COLO829 (cell line): ENCODE measurements at regions not wholly inside any gene's neighbourhood (a gene's known extent, or its start where the extent isn't known, plus 50 kb on each side); places are given as distances from the start of the nearest gene placed in this dataset.
A peak's percentile ranks its signal among the peaks of the same experiment; 100 is the strongest.

Experiments
- DNase-seq: peaks from one replicate; pipeline ENCODE4 v3.0.0; 2012; ENCODE audit warnings: low spot score

GRCh38 chr3:56985460-56985859, 75.0 kb upstream of the SPATA12 start:
- DNase-seq = no peak

DNA sequence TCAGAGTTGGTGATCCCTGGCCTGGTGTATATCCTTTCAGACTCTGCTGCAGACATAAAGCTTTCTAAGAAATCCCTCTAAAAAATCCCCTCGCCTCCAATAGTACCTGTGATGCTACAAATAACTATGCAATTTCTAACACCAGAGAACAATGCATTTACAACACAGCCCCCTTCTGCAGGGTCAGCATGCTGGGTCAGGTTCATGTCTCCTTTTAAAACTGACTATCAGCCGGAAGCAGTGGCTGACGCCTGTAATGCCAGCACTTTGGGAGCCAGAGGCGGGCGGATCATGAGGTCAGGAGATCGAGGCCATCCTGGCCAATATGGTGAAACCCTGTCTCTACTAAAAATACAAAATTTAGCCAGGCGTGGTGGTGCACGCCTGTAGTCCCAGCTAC, 77.0 kb upstream of the SPATA12 start:
- no peak for DNase-seq

GRCh38 chr3:56981445-56982230, 78.8 kb upstream of the SPATA12 start:
- DNase-seq = no peak

GRCh38 chr3:56980798-56981390, 79.6 kb upstream of the SPATA12 start:
- DNase-seq = peak; percentile 58

DNA sequence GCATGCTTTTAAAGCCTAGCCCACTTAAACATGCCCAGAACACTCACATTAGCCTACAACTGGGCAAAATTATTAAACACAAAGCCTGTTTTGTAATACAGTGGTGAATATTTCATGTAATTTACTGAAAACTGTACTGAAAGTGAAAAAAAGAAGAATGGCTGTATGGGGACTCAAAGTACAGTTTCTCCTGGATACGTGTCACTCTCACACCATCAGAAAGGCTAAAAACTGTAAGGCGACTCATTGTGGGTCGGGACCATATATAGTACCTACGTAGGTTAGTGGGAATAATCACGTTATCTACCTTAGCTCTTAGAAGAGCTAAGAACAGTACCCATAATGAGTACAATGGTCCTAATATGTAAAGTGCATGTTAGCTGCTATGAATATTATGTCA, 80.2 kb upstream of the SPATA12 start:
- no peak for DNase-seq

GRCh38 chr3:56979791-56980190, 80.7 kb upstream of the SPATA12 start:
- no peak for DNase-seq

GRCh38 chr3:56977561-56977889, 82.9 kb upstream of the SPATA12 start:
- DNase-seq = no peak

DNA sequence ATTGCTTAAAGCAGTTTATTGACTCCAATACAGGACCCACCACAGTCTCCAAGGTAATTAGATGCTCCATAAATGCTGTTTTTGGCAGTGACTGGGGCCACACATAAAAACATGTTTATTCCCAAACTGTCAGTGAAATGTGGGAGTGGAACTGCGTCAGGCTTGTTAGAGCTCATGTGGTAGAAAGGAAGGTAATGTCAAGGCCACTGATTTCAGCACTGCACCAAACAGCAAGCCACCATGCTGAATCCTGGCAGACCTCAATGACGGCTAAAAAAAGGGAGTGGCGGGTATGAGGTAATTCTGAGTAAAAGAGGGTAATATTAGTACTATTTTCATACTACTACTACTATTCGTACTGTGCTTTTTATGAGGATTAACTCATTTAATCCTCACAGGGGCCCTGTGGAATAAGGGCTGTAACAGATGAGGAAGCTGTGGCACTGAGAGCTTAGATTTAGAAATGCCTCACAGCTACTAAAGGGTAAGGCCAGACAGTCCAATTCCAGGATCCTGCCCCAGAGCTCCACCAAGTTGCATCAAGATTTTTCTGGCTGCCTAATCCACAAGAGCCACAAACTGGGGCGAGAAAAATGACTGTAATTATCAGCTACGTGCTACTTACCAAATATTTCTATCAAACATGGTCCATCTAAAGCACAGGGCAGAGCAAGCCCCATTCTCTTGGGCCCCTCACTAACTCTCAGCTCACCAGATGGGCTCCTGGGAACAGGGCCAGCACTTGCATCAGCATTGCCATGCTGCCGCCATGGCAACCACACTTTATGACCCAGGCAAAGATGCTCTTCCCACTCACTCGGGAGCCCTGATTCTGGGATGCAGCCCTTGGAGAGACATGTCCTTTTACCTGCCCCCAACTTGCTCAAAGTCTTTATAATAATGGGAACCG, 83.6 kb upstream of the SPATA12 start:
- no peak for DNase-seq

GRCh38 chr3:56975567-56975966, 84.9 kb upstream of the SPATA12 start:
- no peak for DNase-seq

DNA sequence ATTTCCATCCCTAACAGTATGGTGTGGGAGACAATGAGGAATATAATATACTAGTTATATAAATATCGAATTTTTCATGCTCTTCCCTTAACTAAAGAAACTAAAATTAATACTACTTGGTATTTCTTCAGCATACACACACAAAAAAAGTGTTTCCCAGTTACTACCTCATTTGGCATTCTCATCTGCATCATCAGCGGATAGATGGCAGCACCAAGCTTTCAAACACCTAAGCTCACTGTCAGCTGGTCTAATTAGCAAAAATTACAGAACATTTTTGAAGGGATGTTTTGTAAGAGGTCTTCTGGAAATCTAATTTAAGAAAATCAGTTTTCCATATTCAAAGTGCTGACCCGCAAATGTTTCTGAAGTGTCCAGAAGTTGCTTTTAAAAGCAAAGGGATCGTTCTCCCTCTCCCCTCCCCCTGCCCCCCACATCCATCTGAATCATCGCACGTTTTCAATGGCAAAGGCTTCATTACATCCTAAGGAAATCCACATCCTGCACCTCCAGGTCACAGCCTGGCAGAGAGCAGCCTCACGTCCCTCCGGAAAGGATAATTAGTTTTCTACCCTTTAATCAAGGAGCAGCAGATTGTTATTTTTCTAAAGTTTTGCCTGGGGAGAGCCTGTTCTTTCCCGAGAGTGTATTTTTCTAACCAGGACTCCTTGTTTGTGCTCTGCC, 86.1 kb upstream of the SPATA12 start:
- no peak for DNase-seq

GRCh38 chr3:56971816-56972215, 88.6 kb upstream of the SPATA12 start:
- no peak for DNase-seq

DNA sequence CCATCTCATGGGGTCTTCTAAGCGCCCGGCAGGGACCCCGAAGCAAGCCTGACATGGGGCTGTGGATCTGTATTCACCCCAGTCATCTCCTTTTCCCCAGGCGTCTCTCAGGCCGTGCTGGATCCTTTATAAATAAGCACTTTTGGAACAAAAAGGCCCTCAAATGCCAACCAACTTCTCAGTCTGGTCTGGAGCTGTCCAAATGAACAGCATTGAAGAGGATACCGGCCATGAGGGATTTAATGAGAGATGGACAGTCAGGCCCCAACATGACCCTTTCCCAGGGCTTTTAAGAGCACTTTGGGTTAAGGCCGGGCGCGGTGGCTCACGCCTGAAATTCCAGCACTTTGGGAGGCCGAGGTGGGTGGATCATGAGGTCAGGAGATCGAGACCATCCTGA, 89.2 kb upstream of the SPATA12 start:
- no peak for DNase-seq

- DNase-seq = no peak
These were observed 90.0 kb upstream of the SPATA12 start for GRCh38 chr3:56970461-56970879.

DNA sequence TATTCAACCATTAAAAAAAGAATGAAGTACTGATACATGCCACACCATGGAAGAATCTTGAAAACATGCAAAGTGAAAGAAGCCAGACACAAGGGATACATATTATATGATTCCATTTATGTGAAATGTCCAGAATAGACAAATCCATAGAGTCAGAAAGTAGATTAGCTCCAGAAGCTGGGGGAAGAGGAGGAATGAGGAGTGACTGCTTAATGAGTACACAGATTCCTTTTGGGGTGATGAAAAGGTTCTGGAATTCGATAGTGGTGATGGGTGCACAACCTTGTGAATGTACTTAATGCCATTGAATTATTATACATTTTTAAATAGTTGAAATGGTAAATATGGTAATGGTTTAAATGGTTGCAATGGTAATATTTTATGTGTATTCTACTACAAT, 90.6 kb upstream of the SPATA12 start:
- DNase-seq = no peak

- DNase-seq = no peak
These were observed 94.0 kb upstream of the SPATA12 start for GRCh38 chr3:56966509-56966908.

- no peak for DNase-seq
These were observed 94.4 kb upstream of the SPATA12 start for GRCh38 chr3:56966104-56966503.

DNA sequence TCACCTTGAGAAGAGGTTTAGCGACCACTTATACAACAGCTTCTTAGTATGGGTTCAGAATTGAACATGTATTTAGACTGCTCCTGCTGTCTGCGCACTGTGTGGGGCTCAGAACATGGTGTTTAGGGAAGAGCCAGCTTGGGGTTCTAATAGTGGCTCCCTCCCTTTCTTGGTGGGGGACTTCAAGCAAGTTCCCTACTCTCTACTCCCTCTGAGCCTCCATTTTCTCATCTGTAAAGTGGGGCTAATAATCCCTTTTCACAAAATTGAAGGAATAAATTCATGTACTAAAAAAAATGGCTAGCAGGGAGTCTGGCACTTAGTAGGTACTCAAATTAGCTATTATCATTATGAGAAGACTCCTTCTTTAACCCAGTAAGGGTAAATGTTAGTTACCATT, 97.5 kb upstream of the SPATA12 start:
- no peak for DNase-seq

GRCh38 chr3:56962206-56962605, 98.3 kb upstream of the SPATA12 start:
- peak; percentile 46 for DNase-seq

DNA sequence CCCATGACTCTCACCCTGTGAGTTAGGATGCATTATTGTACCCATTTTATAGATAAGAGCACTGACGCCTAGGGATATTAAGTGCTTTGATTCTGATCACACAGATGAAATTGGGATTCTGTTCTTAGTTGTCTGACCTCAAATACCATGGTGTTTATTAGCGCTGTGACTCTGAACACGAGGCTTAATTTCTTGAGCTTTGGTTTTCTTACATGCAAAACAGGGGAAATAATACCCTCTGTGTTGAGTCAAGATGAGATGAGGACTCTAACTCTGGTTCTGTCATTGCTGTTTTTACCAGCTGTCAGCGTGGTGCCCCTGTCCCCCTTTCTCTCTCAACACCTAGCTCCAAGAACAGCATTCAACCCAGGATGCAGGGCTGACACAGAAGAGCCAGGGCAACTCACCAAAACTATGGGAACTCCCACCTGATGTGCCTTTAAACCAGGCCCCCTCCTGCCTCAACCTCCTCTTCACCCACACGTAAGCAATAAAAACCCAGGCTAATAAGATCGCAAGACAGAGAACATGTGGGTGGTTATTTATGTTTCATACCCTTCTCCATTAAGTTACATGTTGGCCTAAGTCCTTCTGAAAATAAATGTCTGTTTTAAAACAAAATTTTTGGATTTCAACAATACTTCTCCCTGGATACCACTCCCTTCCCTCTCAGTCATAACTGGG, 100.1 kb upstream of the SPATA12 start:
- no peak for DNase-seq

- DNase-seq = no peak
These were observed 101.6 kb upstream of the SPATA12 start for GRCh38 chr3:56958879-56959278.

DNA sequence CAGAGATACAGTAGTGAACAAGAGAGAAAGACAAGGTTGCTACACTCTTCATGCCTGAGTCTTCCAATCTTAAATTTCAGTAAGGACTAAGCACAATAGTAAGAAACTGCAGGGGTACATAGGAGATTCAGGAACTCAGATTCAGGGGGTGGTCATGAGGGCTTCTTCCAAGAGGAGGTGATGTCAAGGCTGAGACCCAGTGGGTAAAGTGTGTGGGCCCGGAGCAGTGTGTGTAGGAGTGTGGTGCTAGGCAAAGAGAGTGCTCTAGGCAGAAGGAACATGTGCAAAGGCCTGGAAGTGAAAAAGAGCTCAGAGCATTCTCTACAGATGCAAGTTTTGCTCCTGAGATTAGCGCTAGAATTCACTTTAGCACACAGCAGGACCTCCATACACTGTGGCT, 102.9 kb upstream of the SPATA12 start:
- DNase-seq = no peak

DNA sequence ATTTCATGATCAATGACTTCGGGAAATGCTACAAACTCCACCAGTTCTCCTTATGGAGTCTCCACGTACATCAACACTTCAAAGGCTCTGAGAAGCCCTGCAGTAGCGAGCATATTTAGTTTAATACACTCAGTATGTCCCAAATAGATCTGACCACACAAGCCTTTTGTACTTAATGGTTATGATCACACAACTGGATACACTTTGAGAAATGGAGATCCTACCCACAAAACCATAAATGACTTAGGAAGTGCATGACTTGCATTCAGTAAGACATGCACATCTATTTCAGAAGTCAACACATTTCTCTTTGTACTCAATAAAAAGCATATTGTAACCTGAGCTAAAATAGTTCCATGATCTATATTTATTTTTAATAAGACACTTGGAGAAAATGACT, 103.6 kb upstream of the SPATA12 start:
- no peak for DNase-seq
